ENCODE measurements at regions not wholly inside any gene's neighbourhood (a gene's known extent, or its start where the extent isn't known, plus 50 kb on each side); places are given as distances from the start of the nearest gene placed in this dataset.
"Not testable (repeated sequence)": the region's sequence is repeated elsewhere in the genome, so short reads cannot be mapped to it uniquely, and the experiment has no call there.

DNA sequence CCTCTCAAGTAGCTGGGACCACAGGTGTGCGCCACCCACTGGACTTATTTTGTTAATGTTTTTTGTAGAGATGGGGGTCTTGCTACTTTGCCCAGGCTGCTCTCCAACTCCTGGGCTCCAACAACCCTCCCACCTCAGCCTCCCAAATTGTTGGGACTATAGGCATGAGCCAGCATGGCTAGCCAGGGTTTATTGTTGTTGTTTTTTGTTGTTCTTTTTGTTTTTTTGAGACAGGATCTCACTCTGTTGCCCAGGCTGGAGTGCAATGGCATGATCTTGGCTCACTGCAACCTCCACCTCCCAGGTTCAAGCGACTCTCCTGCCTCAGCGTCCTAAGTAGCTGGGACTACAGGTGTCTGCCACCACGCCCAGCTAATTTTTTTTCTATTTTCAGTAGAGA is 142.2 kb downstream of the CRLF3 start:
- intact Hi-C loops (cut with micrococcal nuclease) = not testable (repeated sequence)

DNA sequence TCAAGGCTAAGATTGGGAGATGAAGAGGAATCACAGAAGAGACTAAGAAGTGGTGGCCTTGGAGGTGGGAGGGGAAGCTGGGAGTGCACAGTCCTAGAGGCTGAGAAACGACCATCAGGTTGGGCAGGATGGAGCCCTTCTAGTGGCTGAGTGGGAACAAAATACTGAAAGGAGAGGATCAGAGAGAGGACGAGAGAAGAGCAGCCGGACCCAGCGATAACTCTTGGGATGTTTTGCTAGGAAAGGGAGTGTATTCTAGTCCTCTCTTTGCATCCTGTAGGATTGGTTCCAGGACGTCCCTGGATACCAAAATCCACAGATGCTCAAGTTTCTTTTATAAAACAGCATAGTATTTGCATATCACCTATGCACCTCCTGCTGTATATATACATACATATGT is 143.8 kb downstream of the CRLF3 start:
- H3K9me3 ChIP-seq (replicated peaks in 1 of 2; ENCODE audit: control insufficient read depth in 1 of 2, insufficient read depth in 1 of 2, low read length in 2 of 2) = peaks cover 0 to 15% of the 10 kb centered on the region in 2 donors
- WGBS (ENCODE audit: insufficient coverage) = no CpG with 5 or more reads among the region's 5 CpGs
- H2AFZ ChIP-seq (ENCODE audit: insufficient read depth, low read depth, low read length, poor library complexity, severe bottlenecking); H3K27ac ChIP-seq (ENCODE audit: low read depth in 1 of 2, low read length in 2 of 2); H3K4me3 ChIP-seq (replicated peaks in 1 of 3; ENCODE audit: low read depth in 2 of 3, low read length in 3 of 3); H3K36me3 Mint-ChIP-seq; H3K27me3 ChIP-seq (ENCODE audit: control insufficient read depth in 2 of 2, insufficient read depth in 2 of 2, low read length in 2 of 2); H3K9ac ChIP-seq (ENCODE audit: insufficient read depth, low read length, poor library complexity, severe bottlenecking); H3K36me3 ChIP-seq (replicated peaks in 1 of 2; ENCODE audit: control insufficient read depth in 1 of 2, insufficient read depth in 2 of 2, low read length in 2 of 2); H3K4me1 Mint-ChIP-seq; H3K4me2 ChIP-seq (replicated peaks; ENCODE audit: extremely low read depth, low read length, poor library complexity, severe bottlenecking); H3K79me2 ChIP-seq (ENCODE audit: insufficient read depth, low read length); H3K4me3 Mint-ChIP-seq; H3K27ac Mint-ChIP-seq; intact Hi-C loops (cut with micrococcal nuclease); H3K4me1 ChIP-seq (ENCODE audit: control insufficient read depth in 1 of 2, insufficient read depth in 2 of 2, low read length in 2 of 2); H4K20me1 ChIP-seq (ENCODE audit: insufficient read depth, low read length); DNase-seq: not testable (repeated sequence)
- H3K27me3 Mint-ChIP-seq (ENCODE audit: low read depth in 3 of 3) = peaks cover 9 to 22% (median 14%) of the 10 kb centered on the region in 3 donors
- H3K9me3 Mint-ChIP-seq = peaks cover 7 to 34% (median 19%) of the 10 kb centered on the region in 7 donors

More for the DNA sequence above, 142.2 kb downstream of the CRLF3 start:
- H3K9ac ChIP-seq (ENCODE audit: insufficient read depth, low read length, poor library complexity, severe bottlenecking); H3K4me1 Mint-ChIP-seq; H3K36me3 Mint-ChIP-seq; H4K20me1 ChIP-seq (ENCODE audit: insufficient read depth, low read length); H3K36me3 ChIP-seq (replicated peaks in 1 of 2; ENCODE audit: control insufficient read depth in 1 of 2, insufficient read depth in 2 of 2, low read length in 2 of 2); H3K27ac ChIP-seq (ENCODE audit: low read depth in 1 of 2, low read length in 2 of 2); DNase-seq; H3K79me2 ChIP-seq (ENCODE audit: insufficient read depth, low read length); H3K4me3 Mint-ChIP-seq; H2AFZ ChIP-seq (ENCODE audit: insufficient read depth, low read depth, low read length, poor library complexity, severe bottlenecking); H3K9me3 ChIP-seq (replicated peaks in 1 of 2; ENCODE audit: control insufficient read depth in 1 of 2, insufficient read depth in 1 of 2, low read length in 2 of 2); H3K4me2 ChIP-seq (replicated peaks; ENCODE audit: extremely low read depth, low read length, poor library complexity, severe bottlenecking); H3K27me3 ChIP-seq (ENCODE audit: control insufficient read depth in 2 of 2, insufficient read depth in 2 of 2, low read length in 2 of 2); H3K27ac Mint-ChIP-seq; H3K4me1 ChIP-seq (ENCODE audit: control insufficient read depth in 1 of 2, insufficient read depth in 2 of 2, low read length in 2 of 2); H3K4me3 ChIP-seq (replicated peaks in 1 of 3; ENCODE audit: low read depth in 2 of 3, low read length in 3 of 3): not testable (repeated sequence)
- Mint-ChIP-seq H3K9me3 (peaks cover 4 to 28% (median 12%) of the 10 kb centered on the region in 7 donors), H3K27me3 (ENCODE audit: low read depth in 3 of 3) (peaks cover 21 to 36% (median 30%) of the 10 kb centered on the region in 3 donors)
- no CpG with 5 or more reads among the region's 4 CpGs for WGBS (ENCODE audit: insufficient coverage)

- Mint-ChIP-seq H3K27me3 (ENCODE audit: low read depth in 3 of 3) (peaks cover 3 to 9% (median 7%) of the 10 kb centered on the region in 3 donors), H3K9me3 (peaks cover 5 to 23% (median 13%) of the 10 kb centered on the region in 7 donors), H3K36me3 (no peaks in the 10 kb centered on the region), H3K4me1 (no peaks in the 10 kb centered on the region), H3K27ac (no peak overlapping the region), H3K4me3 (no peak overlapping the region)
- no peaks in the 10 kb centered on the region for H3K36me3 ChIP-seq (replicated peaks in 1 of 2; ENCODE audit: control insufficient read depth in 1 of 2, insufficient read depth in 2 of 2, low read length in 2 of 2)
- H2AFZ ChIP-seq (ENCODE audit: insufficient read depth, low read depth, low read length, poor library complexity, severe bottlenecking) = no peak overlapping the region
- no peaks in the 10 kb centered on the region for H4K20me1 ChIP-seq (ENCODE audit: insufficient read depth, low read length)
- TF ChIP-seq, protein P1, sequence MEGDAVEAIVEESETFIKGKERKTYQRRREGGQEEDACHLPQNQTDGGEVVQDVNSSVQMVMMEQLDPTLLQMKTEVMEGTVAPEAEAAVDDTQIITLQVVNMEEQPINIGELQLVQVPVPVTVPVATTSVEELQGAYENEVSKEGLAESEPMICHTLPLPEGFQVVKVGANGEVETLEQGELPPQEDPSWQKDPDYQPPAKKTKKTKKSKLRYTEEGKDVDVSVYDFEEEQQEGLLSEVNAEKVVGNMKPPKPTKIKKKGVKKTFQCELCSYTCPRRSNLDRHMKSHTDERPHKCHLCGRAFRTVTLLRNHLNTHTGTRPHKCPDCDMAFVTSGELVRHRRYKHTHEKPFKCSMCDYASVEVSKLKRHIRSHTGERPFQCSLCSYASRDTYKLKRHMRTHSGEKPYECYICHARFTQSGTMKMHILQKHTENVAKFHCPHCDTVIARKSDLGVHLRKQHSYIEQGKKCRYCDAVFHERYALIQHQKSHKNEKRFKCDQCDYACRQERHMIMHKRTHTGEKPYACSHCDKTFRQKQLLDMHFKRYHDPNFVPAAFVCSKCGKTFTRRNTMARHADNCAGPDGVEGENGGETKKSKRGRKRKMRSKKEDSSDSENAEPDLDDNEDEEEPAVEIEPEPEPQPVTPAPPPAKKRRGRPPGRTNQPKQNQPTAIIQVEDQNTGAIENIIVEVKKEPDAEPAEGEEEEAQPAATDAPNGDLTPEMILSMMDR (IDR thresholded peaks at IDR 0.05) = no peak
- no peaks in the 10 kb centered on the region for H3K4me1 ChIP-seq (ENCODE audit: control insufficient read depth in 1 of 2, insufficient read depth in 2 of 2, low read length in 2 of 2)
- H3K27ac ChIP-seq (ENCODE audit: low read depth in 1 of 2, low read length in 2 of 2) = no peak overlapping the region
- WGBS (ENCODE audit: insufficient coverage) = 93% methylated on average over 3 of the region's 4 CpGs
- intact Hi-C loops (cut with micrococcal nuclease) = no loop called here
- H3K4me3 ChIP-seq (replicated peaks in 1 of 3; ENCODE audit: low read depth in 2 of 3, low read length in 3 of 3) = no peak overlapping the region
- H3K79me2 ChIP-seq (ENCODE audit: insufficient read depth, low read length) = no peaks in the 10 kb centered on the region
- no peak overlapping the region for H3K4me2 ChIP-seq (replicated peaks; ENCODE audit: extremely low read depth, low read length, poor library complexity, severe bottlenecking)
- H3K27me3 ChIP-seq (ENCODE audit: control insufficient read depth in 2 of 2, insufficient read depth in 2 of 2, low read length in 2 of 2) = no peaks in the 10 kb centered on the region
- H3K9ac ChIP-seq (ENCODE audit: insufficient read depth, low read length, poor library complexity, severe bottlenecking) = no peak overlapping the region
- no peak for DNase-seq
- peaks cover 0 to 8% of the 10 kb centered on the region in 2 donors for H3K9me3 ChIP-seq (replicated peaks in 1 of 2; ENCODE audit: control insufficient read depth in 1 of 2, insufficient read depth in 1 of 2, low read length in 2 of 2)
Observed at GRCh38 chr17:30677550-30678249, 146.8 kb downstream of the CRLF3 start.

- H3K27ac Mint-ChIP-seq; H3K36me3 ChIP-seq (replicated peaks in 1 of 2; ENCODE audit: control insufficient read depth in 1 of 2, insufficient read depth in 2 of 2, low read length in 2 of 2); H3K36me3 Mint-ChIP-seq; H3K4me3 ChIP-seq (replicated peaks in 1 of 3; ENCODE audit: low read depth in 2 of 3, low read length in 3 of 3); H4K20me1 ChIP-seq (ENCODE audit: insufficient read depth, low read length); H3K79me2 ChIP-seq (ENCODE audit: insufficient read depth, low read length); H3K9ac ChIP-seq (ENCODE audit: insufficient read depth, low read length, poor library complexity, severe bottlenecking); H3K4me3 Mint-ChIP-seq; H3K4me1 Mint-ChIP-seq; H3K27me3 ChIP-seq (ENCODE audit: control insufficient read depth in 2 of 2, insufficient read depth in 2 of 2, low read length in 2 of 2); H3K9me3 ChIP-seq (replicated peaks in 1 of 2; ENCODE audit: control insufficient read depth in 1 of 2, insufficient read depth in 1 of 2, low read length in 2 of 2); H3K27me3 Mint-ChIP-seq (ENCODE audit: low read depth in 3 of 3); H3K4me1 ChIP-seq (ENCODE audit: control insufficient read depth in 1 of 2, insufficient read depth in 2 of 2, low read length in 2 of 2); intact Hi-C loops (cut with micrococcal nuclease); H2AFZ ChIP-seq (ENCODE audit: insufficient read depth, low read depth, low read length, poor library complexity, severe bottlenecking); H3K27ac ChIP-seq (ENCODE audit: low read depth in 1 of 2, low read length in 2 of 2); H3K4me2 ChIP-seq (replicated peaks; ENCODE audit: extremely low read depth, low read length, poor library complexity, severe bottlenecking); DNase-seq: not testable (repeated sequence)
- H3K9me3 Mint-ChIP-seq = peaks cover 5 to 16% (median 12%) of the 10 kb centered on the region in 7 donors
- 80% methylated on average over 2 of the region's 3 CpGs for WGBS (ENCODE audit: insufficient coverage)
Observed at GRCh38 chr17:30675777-30676492, 148.6 kb downstream of the CRLF3 start.
